Brain microvascular endothelial cell (primary cell): ENCODE measurements at regions not wholly inside any gene's neighbourhood (a gene's known extent, or its start where the extent isn't known, plus 50 kb on each side); places are given as distances from the start of the nearest gene placed in this dataset.
"Not testable (repeated sequence)": the region's sequence is repeated elsewhere in the genome, so short reads cannot be mapped to it uniquely, and the experiment has no call there.

Experiments used
- DNase-seq: peaks from one replicate; pipeline ENCODE4 v3.0.0-alpha.2; 2020
- H3K27ac ChIP-seq: fragments of 250-450 bp; sonication (Bioruptor Pico); 2 replicates; pipeline ENCODE4 v1.5.1; 2020; ENCODE audit warnings: mild to moderate bottlenecking, moderate library complexity
- H3K27me3 ChIP-seq: fragments of 250-450 bp; sonication (Bioruptor Pico); replicated peaks from 2 replicates; pipeline ENCODE4 v1.5.1; 2020; ENCODE audit warnings: mild to moderate bottlenecking
- H3K36me3 ChIP-seq: fragments of 250-450 bp; sonication (Bioruptor Pico); replicated peaks from 2 replicates; pipeline ENCODE4 v1.5.1; 2020; ENCODE audit warnings: mild to moderate bottlenecking
- H3K4me3 ChIP-seq: 2 replicates; pipeline ENCODE4 v1.5.1; 2011; ENCODE audit warnings: low read depth, mild to moderate bottlenecking, control low read depth, low read length, moderate library complexity
- CTCF ChIP-seq: IDR thresholded peaks from 2 replicates; pipeline ENCODE4 v1.5.1; 2011; ENCODE audit warnings: low read depth, mild to moderate bottlenecking, moderate library complexity, low read length, control low read depth, inconsistent platforms; ENCODE audit errors: missing control alignments
- in situ Hi-C: cut with HindIII; loops from 2 replicates; pipeline ENCODE4 v1.10.0; 2017; ENCODE audit warnings: low sequenced_read_pairs, low pct_ligation_motif_present

- H3K27me3 ChIP-seq, H3K36me3 ChIP-seq, H3K4me3 ChIP-seq, in situ Hi-C loops, H3K27ac ChIP-seq: not testable (repeated sequence)
- DNase-seq, result peak; percentile 20
Observed at GRCh38 chr12:124070394-124071074, 97.5 kb downstream of the ZNF664 start.

- in situ Hi-C loops, result no loop called here
- Histone ChIP-seq H3K27me3 (no peaks in the 10 kb centered on the region), H3K27ac (no peak overlapping the region), H3K36me3 (no peaks in the 10 kb centered on the region), H3K4me3 (no peak overlapping the region)
- DNase-seq, result no peak
- TF ChIP-seq CTCF, result no peak
Observed at GRCh38 chr12:124071075-124071443, 98.0 kb downstream of the ZNF664 start.

DNA sequence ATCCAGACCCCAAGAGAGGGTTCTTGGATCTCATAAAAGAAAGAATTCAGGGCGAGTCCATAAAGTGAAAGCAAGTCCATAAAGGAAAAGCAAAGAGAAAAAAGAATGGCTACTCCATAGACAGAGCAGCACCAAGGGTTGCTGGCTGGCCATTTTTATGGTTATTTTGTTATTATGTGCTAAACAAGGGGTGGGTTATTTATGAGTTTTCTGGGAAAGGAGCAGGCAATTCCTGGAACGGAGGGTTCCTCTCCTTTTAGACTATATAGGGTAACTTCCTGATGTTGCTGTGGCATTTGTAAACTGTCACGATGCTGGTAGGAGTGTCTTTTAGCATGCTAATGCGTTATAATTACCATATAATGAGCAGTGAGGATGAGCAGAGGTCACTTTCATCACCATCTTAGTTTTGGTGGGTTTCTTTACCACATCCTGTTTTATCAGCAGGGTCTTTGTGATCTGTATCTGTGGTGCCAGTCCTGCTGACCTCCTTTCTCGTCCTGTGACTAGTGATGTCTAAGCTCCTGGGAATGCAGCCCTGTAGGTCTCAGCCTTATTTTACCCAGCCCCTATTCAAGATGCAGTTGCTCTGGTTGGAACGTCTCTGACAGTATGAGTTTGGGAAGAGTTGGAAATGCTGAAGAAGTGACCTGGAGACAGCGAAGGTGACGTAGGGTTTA, 100.5 kb downstream of the ZNF664 start:
- DNase-seq, result peak; percentile 7
- no peaks in the 10 kb centered on the region for H3K27me3 ChIP-seq
- H3K27ac ChIP-seq, result no peak overlapping the region
- in situ Hi-C loops, result no loop called here
- no peaks in the 10 kb centered on the region for H3K36me3 ChIP-seq
- TF ChIP-seq CTCF, result no peak
- H3K4me3 ChIP-seq, result no peak overlapping the region

GRCh38 chr12:124075841-124076240, 102.8 kb downstream of the ZNF664 start:
- Histone ChIP-seq H3K27me3 (no peaks in the 10 kb centered on the region), H3K27ac (no peak overlapping the region), H3K36me3 (no peaks in the 10 kb centered on the region), H3K4me3 (no peak overlapping the region)
- no peak for TF ChIP-seq CTCF
- DNase-seq, result no peak
- in situ Hi-C loops, result no loop called here

- no peak for TF ChIP-seq CTCF
- in situ Hi-C loops, result no loop called here
- DNase-seq, result no peak
- Histone ChIP-seq H3K36me3 (no peaks in the 10 kb centered on the region), H3K4me3 (no peak overlapping the region), H3K27me3 (no peaks in the 10 kb centered on the region), H3K27ac (no peak overlapping the region)
Observed at GRCh38 chr12:124077701-124078100, 104.7 kb downstream of the ZNF664 start.

DNA sequence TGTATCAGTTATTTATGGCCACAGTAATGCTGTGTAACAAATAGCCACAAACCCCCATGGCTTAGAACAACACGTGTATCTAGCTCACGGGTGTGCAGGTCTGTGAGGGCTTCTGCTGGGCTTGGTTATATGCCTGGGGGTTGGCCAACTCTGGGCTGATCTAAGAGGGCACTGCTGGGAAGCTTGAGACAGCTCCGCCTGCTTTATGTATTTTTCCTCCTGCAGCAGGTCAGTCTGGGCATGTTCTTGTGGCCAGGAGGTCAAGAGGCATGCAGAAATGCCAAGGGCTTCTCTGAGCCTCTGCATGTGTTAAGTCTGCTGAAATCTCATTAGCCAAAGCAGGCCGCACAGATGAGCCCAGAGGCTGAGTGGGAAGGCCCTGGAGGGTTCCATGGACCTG, 105.8 kb downstream of the ZNF664 start:
- no peak for DNase-seq
- H3K36me3 ChIP-seq, result no peaks in the 10 kb centered on the region
- no peak overlapping the region for H3K27ac ChIP-seq
- in situ Hi-C loops, result no loop called here
- no peaks in the 10 kb centered on the region for H3K27me3 ChIP-seq
- H3K4me3 ChIP-seq, result no peak overlapping the region
- TF ChIP-seq CTCF, result no peak
